ENCODE measurements at regions not wholly inside any gene's neighbourhood (a gene's known extent, or its start where the extent isn't known, plus 50 kb on each side); places are given as distances from the start of the nearest gene placed in this dataset.

DNA sequence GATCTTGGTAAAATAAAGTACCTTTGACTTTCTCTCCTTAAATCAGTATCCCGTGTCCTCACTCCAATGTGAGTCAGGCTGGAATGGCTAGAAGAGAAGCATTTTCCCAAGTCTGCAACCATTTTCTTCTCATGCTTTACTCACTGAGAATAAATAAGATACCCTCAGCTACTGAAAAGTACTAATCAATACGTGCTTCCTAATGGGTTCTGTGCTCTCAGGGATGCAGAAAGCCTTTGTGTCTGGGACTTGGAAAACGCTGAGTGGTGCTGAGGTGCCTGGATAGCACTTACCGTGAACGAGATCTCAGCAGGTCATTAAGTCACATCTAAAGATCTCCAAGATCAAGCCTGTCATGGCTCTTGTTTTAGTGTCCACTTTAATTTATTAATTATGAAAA, 672.3 kb upstream of the C16orf82 start:
- H3K9me1 ChIP-seq (ENCODE audit: control insufficient read depth, insufficient read depth, low read length): no peaks in the 10 kb centered on the region
- CTCF ChIA-PET (ENCODE audit: low intra/inter-chr PET ratio): no interaction called here
- no peak for DNase-seq (ENCODE audit: extremely low read depth in 1 of 4, low spot score in 3 of 4)
- H3K27ac ChIP-seq (ENCODE audit: extremely low read depth, low read depth, low read length): no peak overlapping the region
- no peak for TF ChIP-seq MYNN (IDR thresholded peaks at IDR 0.05)
- TF ChIP-seq MYNN (CRISPR knock-in tag; IDR thresholded peaks at IDR 0.05): no peak
- TF ChIP-seq, protein P1, sequence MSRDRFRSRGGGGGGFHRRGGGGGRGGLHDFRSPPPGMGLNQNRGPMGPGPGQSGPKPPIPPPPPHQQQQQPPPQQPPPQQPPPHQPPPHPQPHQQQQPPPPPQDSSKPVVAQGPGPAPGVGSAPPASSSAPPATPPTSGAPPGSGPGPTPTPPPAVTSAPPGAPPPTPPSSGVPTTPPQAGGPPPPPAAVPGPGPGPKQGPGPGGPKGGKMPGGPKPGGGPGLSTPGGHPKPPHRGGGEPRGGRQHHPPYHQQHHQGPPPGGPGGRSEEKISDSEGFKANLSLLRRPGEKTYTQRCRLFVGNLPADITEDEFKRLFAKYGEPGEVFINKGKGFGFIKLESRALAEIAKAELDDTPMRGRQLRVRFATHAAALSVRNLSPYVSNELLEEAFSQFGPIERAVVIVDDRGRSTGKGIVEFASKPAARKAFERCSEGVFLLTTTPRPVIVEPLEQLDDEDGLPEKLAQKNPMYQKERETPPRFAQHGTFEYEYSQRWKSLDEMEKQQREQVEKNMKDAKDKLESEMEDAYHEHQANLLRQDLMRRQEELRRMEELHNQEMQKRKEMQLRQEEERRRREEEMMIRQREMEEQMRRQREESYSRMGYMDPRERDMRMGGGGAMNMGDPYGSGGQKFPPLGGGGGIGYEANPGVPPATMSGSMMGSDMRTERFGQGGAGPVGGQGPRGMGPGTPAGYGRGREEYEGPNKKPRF (IDR thresholded peaks at IDR 0.05; ENCODE audit: low read depth, low read length): no peak
- no peak for TF ChIP-seq ZBTB1 (CRISPR knock-in tag; IDR thresholded peaks at IDR 0.05; ENCODE audit: borderline replicate concordance, low read depth)
- TF ChIP-seq PTRF (tag; IDR thresholded peaks at IDR 0.05): no peak
- TF ChIP-seq U2AF1 (optimal IDR thresholded peaks at IDR 0.05; ENCODE audit: low read depth, low read length): no peak
- no peak for TF ChIP-seq ZNF518B (CRISPR knock-in tag; IDR thresholded peaks at IDR 0.05)
- TF ChIP-seq CHCHD3 (CRISPR knock-in tag; IDR thresholded peaks at IDR 0.05): no peak
- TF ChIP-seq RREB1 (CRISPR knock-in tag; IDR thresholded peaks at IDR 0.05): no peak
- no peak for TF ChIP-seq DACH1 (IDR thresholded peaks at IDR 0.05; ENCODE audit: partially characterized antibody)
- TF ChIP-seq SMARCE1 (IDR thresholded peaks at IDR 0.05): no peak
- no peak overlapping the region for H2AFZ ChIP-seq (ENCODE audit: low read depth, low read length)
- intact Hi-C loops (cut with micrococcal nuclease) (no loop called here), in situ Hi-C loops (cut with MboI) (no loop called here)
- no peaks in the 10 kb centered on the region for H3K4me1 ChIP-seq (replicated peaks in 1 of 2; ENCODE audit: control insufficient read depth in 2 of 2, insufficient read depth in 2 of 2, low read length in 2 of 2)
- POLR2A ChIA-PET: no interaction called here
- BruUV-seq (replicated peaks): no TSS peak
- H3K36me3 ChIP-seq (ENCODE audit: control insufficient read depth, insufficient read depth, low read length): no peaks in the 10 kb centered on the region
- no peak overlapping the region for H3K4me3 ChIP-seq
- 0% methylated on average over 5 of the region's 5 CpGs for WGBS (ENCODE audit: insufficient coverage, low coverage, missing lambda C conversion rate)
- no peaks in the 10 kb centered on the region for H4K20me1 ChIP-seq (replicated peaks; ENCODE audit: control insufficient read depth, insufficient read depth, low read length)
- H3K79me2 ChIP-seq (ENCODE audit: control insufficient read depth, insufficient read depth, low read length): no peaks in the 10 kb centered on the region
- ATAC-seq: no peak
- no peak overlapping the region for H3K4me2 ChIP-seq (ENCODE audit: insufficient read depth, low read length)
- no peak for FAIRE-seq
- no peaks in the 10 kb centered on the region for H3K27me3 ChIP-seq (ENCODE audit: control insufficient read depth in 2 of 2, insufficient read depth in 2 of 2, low read length in 2 of 2)
- H3K9me3 ChIP-seq (replicated peaks; ENCODE audit: control insufficient read depth, insufficient read depth, low read depth, low read length): no peaks in the 10 kb centered on the region
- no peak overlapping the region for H3K9ac ChIP-seq (ENCODE audit: insufficient read depth in 1 of 2, low read depth in 2 of 2, low read length in 2 of 2)
